Fibroblast of lung (primary cell): ENCODE measurements at regions not wholly inside any gene's neighbourhood (a gene's known extent, or its start where the extent isn't known, plus 50 kb on each side); places are given as distances from the start of the nearest gene placed in this dataset.

Source experiments
- DNase-seq, 2 donors: peaks; one replicate each; pipeline versions ENCODE4 v3.0.0 to v3.0.0-alpha.2; 2010; ENCODE audit warnings: low read depth in 2 of 2
- H2AFZ ChIP-seq: 2 replicates; pipeline ENCODE4 v1.5.1; 2012; ENCODE audit warnings: low read length, control low read depth, inconsistent platforms
- H3K27ac ChIP-seq: 2 replicates; pipeline ENCODE4 v1.5.1; 2011; ENCODE audit warnings: low read length, control low read depth; ENCODE audit not compliant: insufficient read depth
- H3K27me3 ChIP-seq: 2 replicates; pipeline ENCODE4 v1.5.1; 2011; ENCODE audit warnings: mild to moderate bottlenecking, low read length; ENCODE audit not compliant: control insufficient read depth, insufficient read depth
- H3K36me3 ChIP-seq: 2 replicates; pipeline ENCODE4 v1.5.1; 2011; ENCODE audit warnings: low read length; ENCODE audit not compliant: control insufficient read depth, insufficient read depth
- H3K4me1 ChIP-seq: 2 replicates; pipeline ENCODE4 v1.5.1; 2011; ENCODE audit warnings: low read length; ENCODE audit not compliant: control insufficient read depth, insufficient read depth; ENCODE audit errors: extremely low read depth
- H3K4me2 ChIP-seq: 2 replicates; pipeline ENCODE4 v1.5.1; 2011; ENCODE audit warnings: low read length, control low read depth; ENCODE audit not compliant: insufficient read depth; ENCODE audit errors: extremely low read depth
- H3K4me3 ChIP-seq, 4 experiments: fragments of 200-600 bp in 1 of 4; sonication (generic) in 1 of 4; replicated peaks in 1 of 4; 2 replicates each; pipeline ENCODE4 v1.5.1; 2011 to 2016; ENCODE audit warnings: low read length in 4 of 4, low read depth in 3 of 4, mild to moderate bottlenecking in 3 of 4, control low read depth in 2 of 4, inconsistent platforms in 1 of 4, mixed read lengths in 1 of 4; ENCODE audit not compliant: insufficient read depth in 1 of 4; ENCODE audit errors: control extremely low read depth in 1 of 4
- H3K79me2 ChIP-seq: 2 replicates; pipeline ENCODE4 v1.5.1; 2012; ENCODE audit warnings: mild to moderate bottlenecking, low read length, inconsistent platforms; ENCODE audit not compliant: control insufficient read depth, insufficient read depth
- H3K9ac ChIP-seq: 2 replicates; pipeline ENCODE4 v1.5.1; 2011; ENCODE audit warnings: mild to moderate bottlenecking, low read length, control low read depth; ENCODE audit not compliant: insufficient read depth
- H3K9me3 ChIP-seq: 2 replicates; pipeline ENCODE4 v1.5.1; 2012; ENCODE audit warnings: low read depth, low read length; ENCODE audit not compliant: control insufficient read depth, insufficient read depth
- H4K20me1 ChIP-seq: 2 replicates; pipeline ENCODE4 v1.5.1; 2011; ENCODE audit warnings: low read length; ENCODE audit not compliant: control insufficient read depth, insufficient read depth; ENCODE audit errors: extremely low read depth
- EZH2 ChIP-seq: IDR thresholded peaks from 2 replicates; pipeline ENCODE4 v1.5.1; 2012; ENCODE audit warnings: low read length, control low read depth, mild to moderate bottlenecking; ENCODE audit errors: missing control alignments
- TF ChIP-seq, protein P1 (sequence below), 2 donors: IDR thresholded peaks in 1 of 2; conservative IDR thresholded peaks in 1 of 2; 1 replicate in 1 of 2; 2 replicates in 1 of 2; pipeline ENCODE4 v1.5.1; 2011 to 2012; ENCODE audit warnings: low read length in 2 of 2, control low read depth in 1 of 2, inconsistent platforms in 1 of 2, low read depth in 1 of 2, mild to moderate bottlenecking in 1 of 2

DNA sequence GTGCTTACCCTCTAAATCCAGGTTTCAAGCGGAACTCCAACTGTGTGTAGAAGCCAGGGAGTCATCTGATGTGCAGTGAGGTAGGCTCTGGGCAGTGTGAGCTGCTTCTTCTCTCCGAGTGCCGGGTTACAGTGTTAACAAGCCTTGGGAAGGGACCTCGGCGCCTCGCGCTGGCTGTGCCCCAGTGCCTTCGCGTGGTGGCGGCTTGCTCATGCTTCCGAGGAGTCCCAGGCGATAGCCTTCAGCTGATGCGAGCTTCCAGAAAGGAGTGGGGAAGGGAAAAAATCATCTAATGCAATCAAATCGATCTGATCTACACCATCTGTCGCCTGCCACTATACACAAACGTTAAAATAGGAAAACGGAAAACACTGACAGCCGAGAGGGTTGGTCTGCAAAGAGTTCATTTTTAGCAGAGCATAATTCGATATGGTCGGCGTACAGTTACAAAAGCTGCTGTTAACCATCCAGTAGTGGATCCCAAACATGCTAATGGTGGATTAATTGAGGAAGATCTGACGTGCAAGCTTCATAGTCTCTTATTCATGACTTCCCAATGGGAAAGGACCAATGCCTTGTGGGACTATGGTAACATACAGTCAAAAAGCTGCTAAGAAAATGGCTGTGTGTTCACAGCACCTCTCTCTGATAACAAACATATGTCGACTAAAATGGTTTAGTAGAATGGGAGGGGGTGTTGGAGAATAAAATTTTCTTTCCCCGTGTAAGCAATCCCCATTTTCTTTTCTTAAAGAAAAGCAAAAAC, 128.7 kb upstream of the DPYD start:
- no peaks in the 10 kb centered on the region for H3K36me3 ChIP-seq
- no peaks in the 10 kb centered on the region for H3K9me3 ChIP-seq
- H2AFZ ChIP-seq, result peak overlapping the region; percentile 88
- peak overlapping the region; percentile 95 for H3K4me2 ChIP-seq
- H3K27ac ChIP-seq, result peak overlapping the region; percentile 41
- H3K4me1 ChIP-seq, result peaks cover 14% of the 10 kb centered on the region
- peak; percentile 24 to 56 for DNase-seq
- peaks cover 14% of the 10 kb centered on the region for H3K79me2 ChIP-seq
- H3K4me3 ChIP-seq, result peak overlapping the region; percentile 61 to 83 (median 66)
- no peaks in the 10 kb centered on the region for H3K27me3 ChIP-seq
- H4K20me1 ChIP-seq, result no peaks in the 10 kb centered on the region
- TF ChIP-seq, protein P1, sequence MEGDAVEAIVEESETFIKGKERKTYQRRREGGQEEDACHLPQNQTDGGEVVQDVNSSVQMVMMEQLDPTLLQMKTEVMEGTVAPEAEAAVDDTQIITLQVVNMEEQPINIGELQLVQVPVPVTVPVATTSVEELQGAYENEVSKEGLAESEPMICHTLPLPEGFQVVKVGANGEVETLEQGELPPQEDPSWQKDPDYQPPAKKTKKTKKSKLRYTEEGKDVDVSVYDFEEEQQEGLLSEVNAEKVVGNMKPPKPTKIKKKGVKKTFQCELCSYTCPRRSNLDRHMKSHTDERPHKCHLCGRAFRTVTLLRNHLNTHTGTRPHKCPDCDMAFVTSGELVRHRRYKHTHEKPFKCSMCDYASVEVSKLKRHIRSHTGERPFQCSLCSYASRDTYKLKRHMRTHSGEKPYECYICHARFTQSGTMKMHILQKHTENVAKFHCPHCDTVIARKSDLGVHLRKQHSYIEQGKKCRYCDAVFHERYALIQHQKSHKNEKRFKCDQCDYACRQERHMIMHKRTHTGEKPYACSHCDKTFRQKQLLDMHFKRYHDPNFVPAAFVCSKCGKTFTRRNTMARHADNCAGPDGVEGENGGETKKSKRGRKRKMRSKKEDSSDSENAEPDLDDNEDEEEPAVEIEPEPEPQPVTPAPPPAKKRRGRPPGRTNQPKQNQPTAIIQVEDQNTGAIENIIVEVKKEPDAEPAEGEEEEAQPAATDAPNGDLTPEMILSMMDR (conservative IDR thresholded peaks at IDR 0.05 in 1 of 2, IDR thresholded peaks at IDR 0.05 in 1 of 2; ENCODE audit: low read depth in 1 of 2, low read length in 2 of 2), result no peak
- no peak for TF ChIP-seq EZH2
- peak overlapping the region; percentile 1 for H3K9ac ChIP-seq

DNA sequence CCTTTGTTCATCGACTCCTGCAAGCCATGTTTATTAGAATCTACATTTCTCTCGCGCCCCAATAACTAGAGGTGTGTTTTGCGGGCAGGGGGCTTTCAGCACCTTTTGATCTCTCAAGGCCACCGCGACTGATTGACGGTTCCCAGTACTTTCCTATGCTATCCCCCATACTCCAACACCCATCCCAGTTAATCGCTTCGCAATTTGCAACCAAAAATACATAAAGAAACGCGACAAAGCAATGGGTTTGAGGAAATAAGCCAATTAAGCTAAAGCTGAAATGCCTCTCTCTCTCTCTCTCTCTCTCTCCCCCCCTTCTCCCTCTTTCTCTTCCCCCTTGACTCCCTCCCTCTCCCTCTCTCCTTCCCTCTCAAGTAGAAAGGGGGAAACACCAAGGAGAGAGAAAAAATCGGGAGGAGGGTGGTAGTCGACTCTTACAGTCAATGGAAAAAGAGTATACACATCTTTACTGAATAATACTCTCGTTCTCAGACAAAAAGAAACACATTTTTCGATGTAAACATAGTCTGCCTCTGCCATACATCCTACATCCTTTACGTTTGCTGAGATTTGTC, 128.0 kb upstream of the DPYD start:
- TF ChIP-seq EZH2, result no peak
- TF ChIP-seq, protein P1 (conservative IDR thresholded peaks at IDR 0.05 in 1 of 2, IDR thresholded peaks at IDR 0.05 in 1 of 2; ENCODE audit: low read depth in 1 of 2, low read length in 2 of 2), result no peak
- DNase-seq, result peak in 1 of 2 donors; percentile 38
- Histone ChIP-seq H3K4me2 (peak overlapping the region; percentile 95), H3K79me2 (peaks cover 19% of the 10 kb centered on the region), H3K9ac (peak overlapping the region; percentile 1), H3K36me3 (no peaks in the 10 kb centered on the region), H3K27me3 (no peaks in the 10 kb centered on the region), H3K27ac (peak overlapping the region; percentile 41), H2AFZ (peak overlapping the region; percentile 88), H3K9me3 (no peaks in the 10 kb centered on the region), H3K4me3 (peak overlapping the region; percentile 61 to 83 (median 66)), H3K4me1 (peaks cover 14% of the 10 kb centered on the region), H4K20me1 (no peaks in the 10 kb centered on the region)

DNA sequence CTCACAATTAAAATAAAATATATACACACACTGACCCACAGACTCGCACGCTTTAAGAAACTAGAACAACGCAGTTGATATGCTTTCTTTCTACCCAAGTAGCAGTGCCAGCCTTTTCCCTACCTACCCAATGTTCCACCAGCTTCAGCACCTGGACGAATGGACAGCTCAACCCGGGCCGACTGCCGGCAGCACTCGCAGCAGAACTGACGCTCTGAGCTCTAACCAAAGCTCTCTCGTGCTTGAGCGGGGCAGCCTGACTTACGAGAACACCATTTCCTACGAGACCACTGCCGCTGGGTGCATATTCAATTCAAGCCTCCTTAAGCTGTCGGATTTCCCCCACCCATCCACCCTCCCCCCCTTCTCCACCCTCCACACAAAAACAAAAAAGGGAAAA, 127.4 kb upstream of the DPYD start:
- Histone ChIP-seq H2AFZ (peak overlapping the region; percentile 52), H3K9ac (no peak overlapping the region), H3K36me3 (no peaks in the 10 kb centered on the region), H3K4me3 (peak overlapping the region; percentile 61 to 83 (median 66)), H4K20me1 (no peaks in the 10 kb centered on the region), H3K27ac (no peak overlapping the region), H3K79me2 (peaks cover 23% of the 10 kb centered on the region), H3K4me1 (peaks cover 10% of the 10 kb centered on the region), H3K4me2 (peak overlapping the region; percentile 95), H3K9me3 (no peaks in the 10 kb centered on the region), H3K27me3 (no peaks in the 10 kb centered on the region)
- DNase-seq, result peak; percentile 91 to 94
- TF ChIP-seq, protein P1 (conservative IDR thresholded peaks at IDR 0.05 in 1 of 2, IDR thresholded peaks at IDR 0.05 in 1 of 2; ENCODE audit: low read depth in 1 of 2, low read length in 2 of 2), result peak in 1 of 2 donors; percentile 14
- TF ChIP-seq EZH2, result no peak
